Stimulated activated memory B cell treated with anti-CD40 and anti-IgM and Interleukin-4, amounts not matched to agents 10 μg/mL and 1 μg/mL and 100 μg/mL, for 72 hours (primary cell): ENCODE measurements at regions not wholly inside any gene's neighbourhood (a gene's known extent, or its start where the extent isn't known, plus 50 kb on each side); places are given as distances from the start of the nearest gene placed in this dataset.
"Not testable (repeated sequence)": the region's sequence is repeated elsewhere in the genome, so short reads cannot be mapped to it uniquely, and the experiment has no call there.

Source experiments
- ATAC-seq: fragments of 150-1000 bp; cut with Tn5 transposase; 2 replicates; pipeline ENCODE4 v1.10.0; 2021
- H3K27ac Mint-ChIP-seq: one replicate; pipeline ENCODE4 v1.8.0; 2022; ENCODE audit warnings: mild to moderate bottlenecking, mixed read lengths
- H3K27me3 Mint-ChIP-seq: one replicate; pipeline ENCODE4 v1.8.0; 2022; ENCODE audit warnings: mixed read lengths
- H3K36me3 Mint-ChIP-seq: one replicate; pipeline ENCODE4 v1.8.0; 2022; ENCODE audit warnings: mixed read lengths
- H3K4me1 Mint-ChIP-seq: one replicate; pipeline ENCODE4 v1.8.0; 2022; ENCODE audit warnings: mixed read lengths
- H3K4me3 Mint-ChIP-seq: one replicate; pipeline ENCODE4 v1.8.0; 2022; ENCODE audit warnings: mild to moderate bottlenecking, moderate library complexity, mixed read lengths
- H3K9me3 Mint-ChIP-seq: one replicate; pipeline ENCODE4 v1.8.0; 2022; ENCODE audit warnings: mixed read lengths

DNA sequence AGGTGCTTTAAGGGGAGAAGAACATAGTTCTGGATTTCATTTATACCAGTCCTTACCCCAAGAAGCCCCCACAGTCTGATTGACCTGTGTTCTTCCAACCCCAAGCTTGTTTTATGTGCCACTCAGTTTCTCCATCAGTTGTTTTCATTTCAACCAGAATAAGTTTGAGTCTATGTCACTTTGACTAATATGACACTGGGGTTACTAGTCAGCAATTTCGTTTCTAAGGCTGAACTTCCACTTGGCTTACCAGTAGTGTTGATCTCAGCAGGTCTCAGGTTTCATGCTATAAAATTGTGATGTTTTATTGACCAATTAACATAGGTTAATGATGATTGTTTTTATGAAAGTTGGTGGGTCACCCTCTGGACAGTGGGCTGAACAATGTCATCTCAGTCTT is 84.8 kb downstream of the TRIM43 start:
- H3K4me3 Mint-ChIP-seq, H3K4me1 Mint-ChIP-seq, H3K27ac Mint-ChIP-seq, ATAC-seq, H3K36me3 Mint-ChIP-seq, H3K9me3 Mint-ChIP-seq: not testable (repeated sequence)
- H3K27me3 Mint-ChIP-seq, result peaks cover 31% of the 10 kb centered on the region

DNA sequence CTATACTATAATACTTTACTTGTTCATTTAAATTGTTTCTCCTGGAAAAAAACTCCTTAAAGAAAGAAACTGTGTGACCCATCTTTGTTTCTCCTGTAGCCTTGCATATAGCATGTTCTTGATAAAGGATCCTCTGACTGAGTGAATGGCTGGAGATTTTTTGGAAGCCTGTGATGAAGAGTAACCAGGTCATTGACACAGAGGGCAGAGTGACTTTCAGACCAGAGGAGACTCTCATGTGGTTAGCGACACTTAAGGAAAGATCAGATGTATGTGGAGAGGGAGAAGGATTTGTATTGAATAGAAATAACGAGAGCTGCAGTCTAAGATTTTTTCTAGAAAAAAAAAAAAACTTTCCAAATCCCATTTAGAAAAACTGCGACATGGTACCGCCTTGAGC is 85.5 kb downstream of the TRIM43 start:
- H3K27me3 Mint-ChIP-seq, result peaks cover 37% of the 10 kb centered on the region
- no peaks in the 10 kb centered on the region for H3K9me3 Mint-ChIP-seq
- no peaks in the 10 kb centered on the region for H3K36me3 Mint-ChIP-seq
- H3K27ac Mint-ChIP-seq, result no peak overlapping the region
- ATAC-seq, result no peak
- no peak overlapping the region for H3K4me3 Mint-ChIP-seq
- peaks cover 4% of the 10 kb centered on the region for H3K4me1 Mint-ChIP-seq

DNA sequence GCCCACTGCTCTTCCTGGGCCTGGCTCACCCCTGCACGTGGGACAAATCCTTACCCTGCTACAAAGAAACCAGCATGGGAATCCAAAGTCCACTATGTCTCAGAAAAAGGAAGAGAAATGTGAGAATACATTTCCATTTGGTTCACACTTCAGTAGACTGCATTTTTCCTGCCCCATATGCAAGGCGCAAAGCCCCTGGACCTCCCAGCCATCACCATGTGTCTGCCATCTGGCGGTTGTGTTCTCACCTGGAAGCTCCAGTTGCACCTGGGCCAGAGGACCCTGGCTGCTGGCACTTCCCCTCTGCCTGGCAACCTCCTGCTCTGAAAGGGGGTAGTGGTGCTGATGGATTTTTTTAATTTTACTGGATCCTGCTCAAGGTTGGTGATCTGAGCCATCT is 86.0 kb downstream of the TRIM43 start:
- not testable (repeated sequence) for H3K4me3 Mint-ChIP-seq, H3K4me1 Mint-ChIP-seq, H3K9me3 Mint-ChIP-seq, ATAC-seq, H3K36me3 Mint-ChIP-seq, H3K27ac Mint-ChIP-seq
- H3K27me3 Mint-ChIP-seq, result peaks cover 41% of the 10 kb centered on the region

- not testable (repeated sequence) for H3K27ac Mint-ChIP-seq, H3K9me3 Mint-ChIP-seq, ATAC-seq, H3K4me3 Mint-ChIP-seq, H3K36me3 Mint-ChIP-seq
- peaks cover 46% of the 10 kb centered on the region for H3K27me3 Mint-ChIP-seq
- H3K4me1 Mint-ChIP-seq, result peaks cover 14% of the 10 kb centered on the region
Observed at GRCh38 chr2:95681158-95681557, 89.4 kb downstream of the TRIM43 start.

DNA sequence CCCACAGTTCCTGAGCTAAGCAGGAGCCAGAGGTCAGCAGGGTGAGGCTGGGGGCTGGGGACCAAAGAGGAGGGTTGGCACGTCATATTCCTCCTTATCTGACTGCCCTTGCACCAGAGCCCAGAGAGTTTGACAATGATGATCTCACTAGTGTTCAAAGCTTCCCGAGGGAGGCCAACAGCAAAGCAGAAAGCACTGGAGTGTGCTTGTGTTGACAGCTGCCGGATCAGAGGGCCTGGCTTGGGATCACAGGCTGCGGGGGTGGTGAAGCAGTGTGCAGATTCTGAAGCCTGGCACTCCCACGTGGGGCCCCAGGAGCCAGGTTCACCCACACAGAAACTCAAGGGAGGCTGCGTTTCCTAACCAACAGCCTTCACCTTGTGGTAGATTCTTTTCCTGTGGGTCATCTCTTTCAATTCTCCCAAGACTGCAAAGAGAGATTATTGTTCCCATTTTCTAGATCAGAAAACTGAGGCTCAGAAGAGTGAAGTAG is 89.8 kb downstream of the TRIM43 start:
- not testable (repeated sequence) for H3K9me3 Mint-ChIP-seq, H3K27ac Mint-ChIP-seq, H3K36me3 Mint-ChIP-seq, ATAC-seq, H3K4me3 Mint-ChIP-seq
- Mint-ChIP-seq H3K4me1 (peaks cover 14% of the 10 kb centered on the region), H3K27me3 (peaks cover 46% of the 10 kb centered on the region)

- Mint-ChIP-seq H3K27ac (peak overlapping the region; percentile 8), H3K27me3 (peaks cover 45% of the 10 kb centered on the region), H3K4me3 (peak overlapping the region; percentile 75), H3K4me1 (peaks cover 14% of the 10 kb centered on the region)
- ATAC-seq, H3K36me3 Mint-ChIP-seq, H3K9me3 Mint-ChIP-seq: not testable (repeated sequence)
Observed at GRCh38 chr2:95682889-95683517, 91.2 kb downstream of the TRIM43 start.

- H3K27ac Mint-ChIP-seq, result no peak overlapping the region
- H3K9me3 Mint-ChIP-seq, result no peaks in the 10 kb centered on the region
- H3K36me3 Mint-ChIP-seq, result no peaks in the 10 kb centered on the region
- ATAC-seq, result no peak
- no peak overlapping the region for H3K4me3 Mint-ChIP-seq
- H3K27me3 Mint-ChIP-seq, result peaks cover 20% of the 10 kb centered on the region
- H3K4me1 Mint-ChIP-seq, result peaks cover 14% of the 10 kb centered on the region
Observed at GRCh38 chr2:95685513-95685912, 93.7 kb downstream of the TRIM43 start.

DNA sequence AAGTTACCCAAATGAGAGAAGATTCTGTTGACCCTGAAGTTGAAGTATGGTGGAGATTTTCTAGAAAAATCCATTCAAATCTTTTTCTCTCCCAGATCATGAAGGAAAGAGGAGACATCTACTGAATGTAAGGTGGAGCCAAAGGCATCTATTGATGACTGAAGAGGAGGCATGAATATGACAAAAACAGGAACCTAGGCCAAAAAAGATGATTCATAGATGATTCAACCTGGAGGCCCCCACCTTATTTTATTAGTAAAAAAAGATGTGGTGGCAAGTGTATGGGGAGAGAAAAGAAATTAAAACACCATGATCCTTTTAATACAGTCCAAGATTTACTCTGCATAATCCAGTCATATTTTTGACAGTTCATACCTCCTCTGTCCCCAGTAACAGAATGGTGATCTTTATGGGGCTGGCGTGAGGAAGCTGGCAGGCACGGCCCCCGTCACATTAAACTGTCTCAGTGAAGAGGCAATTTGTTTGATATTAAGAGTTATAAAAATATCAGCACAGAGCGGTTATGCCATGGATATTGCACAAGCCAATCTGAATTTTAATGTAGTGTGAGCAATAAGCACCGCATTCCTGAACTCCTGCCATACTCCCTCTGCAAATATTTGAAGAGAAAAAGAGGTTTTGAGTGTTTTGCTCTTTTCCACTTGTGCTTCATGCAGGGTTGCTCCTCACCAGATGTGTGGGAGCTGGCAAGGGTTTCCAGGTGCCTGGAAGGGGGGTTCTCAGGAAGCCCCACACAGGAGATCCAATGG is 94.4 kb downstream of the TRIM43 start:
- H3K9me3 Mint-ChIP-seq, H3K4me3 Mint-ChIP-seq, ATAC-seq: not testable (repeated sequence)

DNA sequence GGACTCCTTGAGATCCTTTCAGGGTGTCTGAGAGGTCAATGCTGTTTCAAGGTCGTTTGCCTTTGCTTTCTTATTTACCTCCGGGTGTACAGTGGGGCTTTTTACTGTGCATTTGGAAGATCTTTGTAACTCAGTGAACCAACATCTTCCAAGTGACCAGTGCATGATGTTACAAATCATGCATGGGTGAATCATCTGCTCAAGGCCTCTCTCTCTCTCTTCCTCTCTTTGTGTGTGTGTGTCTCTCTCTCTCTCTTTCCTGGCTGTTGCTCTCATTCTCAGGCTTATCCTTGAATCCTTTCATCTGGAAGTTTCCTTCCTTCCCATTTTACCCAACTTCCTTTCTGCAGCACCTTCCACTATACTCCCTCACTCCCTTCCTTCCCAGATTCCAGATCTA is 96.1 kb downstream of the TRIM43 start:
- ATAC-seq, H3K27me3 Mint-ChIP-seq, H3K4me3 Mint-ChIP-seq, H3K36me3 Mint-ChIP-seq, H3K27ac Mint-ChIP-seq, H3K4me1 Mint-ChIP-seq, H3K9me3 Mint-ChIP-seq: not testable (repeated sequence)

More for the DNA sequence above, 94.4 kb downstream of the TRIM43 start:
- Mint-ChIP-seq H3K4me1 (peaks cover 14% of the 10 kb centered on the region), H3K27me3 (peaks cover 15% of the 10 kb centered on the region)
- not testable (repeated sequence) for H3K27ac Mint-ChIP-seq, H3K36me3 Mint-ChIP-seq

GRCh38 chr2:95691210-95691609 is 99.4 kb downstream of the TRIM43 start:
- not testable (repeated sequence) for ATAC-seq, H3K4me3 Mint-ChIP-seq, H3K4me1 Mint-ChIP-seq, H3K9me3 Mint-ChIP-seq, H3K36me3 Mint-ChIP-seq, H3K27ac Mint-ChIP-seq
- peaks cover 11% of the 10 kb centered on the region for H3K27me3 Mint-ChIP-seq

GRCh38 chr2:95693071-95693846 is 101.5 kb downstream of the TRIM43 start:
- not testable (repeated sequence) for H3K9me3 Mint-ChIP-seq, H3K4me1 Mint-ChIP-seq, H3K36me3 Mint-ChIP-seq, H3K4me3 Mint-ChIP-seq, H3K27ac Mint-ChIP-seq, ATAC-seq
- peaks cover 31% of the 10 kb centered on the region for H3K27me3 Mint-ChIP-seq

- Mint-ChIP-seq H3K27ac (no peak overlapping the region), H3K36me3 (no peaks in the 10 kb centered on the region), H3K27me3 (peaks cover 44% of the 10 kb centered on the region), H3K4me1 (no peaks in the 10 kb centered on the region), H3K4me3 (no peak overlapping the region), H3K9me3 (no peaks in the 10 kb centered on the region)
- ATAC-seq, result no peak
Observed at GRCh38 chr2:95695613-95696012, 103.8 kb downstream of the TRIM43 start.

GRCh38 chr2:95698146-95698545 is 106.3 kb downstream of the TRIM43 start:
- Mint-ChIP-seq H3K4me3 (no peak overlapping the region), H3K27me3 (peaks cover 44% of the 10 kb centered on the region), H3K4me1 (no peaks in the 10 kb centered on the region), H3K9me3 (no peaks in the 10 kb centered on the region), H3K36me3 (no peaks in the 10 kb centered on the region), H3K27ac (no peak overlapping the region)
- ATAC-seq, result no peak

DNA sequence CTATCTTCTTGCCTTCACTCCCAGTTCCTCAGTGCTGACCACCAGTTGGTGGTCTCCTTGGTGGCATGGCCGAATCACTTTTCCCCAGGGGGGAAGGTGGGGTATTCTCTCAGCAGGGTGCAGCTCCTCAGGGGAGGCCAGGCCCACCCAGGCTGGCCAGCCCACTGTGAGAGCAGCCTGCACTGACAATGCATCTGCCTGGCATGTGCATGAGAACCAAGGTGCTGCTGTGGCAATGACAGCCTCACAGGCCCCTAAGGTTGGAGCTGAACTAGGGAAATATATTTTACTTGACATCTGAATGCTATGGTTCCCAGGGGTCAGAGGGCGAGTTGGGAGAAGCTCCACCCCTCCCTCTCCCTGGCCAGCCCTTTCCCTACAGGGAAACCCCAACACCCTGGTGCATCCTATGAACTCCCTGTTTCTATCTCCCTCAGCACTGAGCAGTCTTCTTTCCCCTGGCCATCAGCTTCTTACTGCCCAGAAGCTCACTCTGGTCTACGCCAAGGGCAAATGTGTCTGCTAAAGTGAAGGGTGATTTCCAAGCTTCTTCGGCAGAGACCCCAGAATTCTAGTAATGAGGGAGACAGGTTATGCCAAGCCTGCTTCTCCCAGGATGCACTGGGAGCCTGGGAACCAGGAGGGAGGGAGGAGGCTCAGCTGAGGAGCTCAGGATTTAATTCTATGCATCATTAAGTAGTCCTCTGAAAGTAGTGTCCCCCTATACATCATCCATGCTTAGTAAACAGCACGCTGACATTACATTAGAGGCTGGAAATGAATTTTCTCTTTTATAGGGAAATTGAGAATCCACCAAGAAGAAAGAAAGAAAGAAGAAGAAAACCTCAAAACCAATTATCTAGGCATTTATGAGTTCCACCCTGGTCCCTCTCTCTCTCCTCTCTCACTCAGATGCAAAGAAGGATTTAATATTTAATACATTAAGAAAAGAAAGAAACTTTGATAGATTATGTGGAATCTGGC is 107.7 kb downstream of the TRIM43 start:
- not testable (repeated sequence) for H3K36me3 Mint-ChIP-seq, H3K9me3 Mint-ChIP-seq, ATAC-seq, H3K27ac Mint-ChIP-seq, H3K4me3 Mint-ChIP-seq, H3K4me1 Mint-ChIP-seq
- H3K27me3 Mint-ChIP-seq, result peaks cover 40% of the 10 kb centered on the region

DNA sequence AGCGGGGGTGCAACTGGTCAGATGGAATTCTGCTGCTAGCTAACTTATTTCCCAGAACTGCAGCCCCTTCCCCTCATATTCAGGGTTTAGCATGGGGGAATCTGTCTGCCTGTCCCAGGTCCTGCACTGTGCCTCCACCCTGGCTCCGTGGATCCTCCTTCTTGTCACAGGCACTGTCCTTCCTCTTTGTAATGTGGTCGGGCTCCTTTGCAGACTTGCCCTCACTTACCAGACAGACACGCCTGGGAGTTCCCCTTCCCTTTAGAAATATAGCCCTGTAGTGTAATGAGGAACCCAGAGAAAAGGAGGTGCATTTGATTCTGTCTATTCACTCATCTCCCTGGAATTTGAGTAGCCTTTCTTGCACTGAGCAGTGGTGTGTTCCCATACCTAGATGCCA is 108.7 kb downstream of the TRIM43 start:
- Mint-ChIP-seq H3K27me3 (peaks cover 33% of the 10 kb centered on the region), H3K27ac (no peak overlapping the region), H3K4me3 (no peak overlapping the region), H3K4me1 (no peaks in the 10 kb centered on the region), H3K9me3 (no peaks in the 10 kb centered on the region), H3K36me3 (no peaks in the 10 kb centered on the region)
- ATAC-seq, result peak; percentile 70
